HCT116 (cell line): ENCODE measurements at regions not wholly inside any gene's neighbourhood (a gene's known extent, or its start where the extent isn't known, plus 50 kb on each side); places are given as distances from the start of the nearest gene placed in this dataset.

Source experiments
- ATF3 ChIP-seq: IDR thresholded peaks from 2 replicates; pipeline ENCODE4 v1.6.1; 2012
- CBX3 ChIP-seq: IDR thresholded peaks from 2 replicates; pipeline ENCODE4 v1.6.1; 2012; ENCODE audit warnings: low read depth
- CEBPB ChIP-seq: IDR thresholded peaks from 2 replicates; pipeline ENCODE4 v1.6.1; 2012; ENCODE audit warnings: low read depth
- CTCF ChIP-seq, 3 experiments: fragments of 200-600 bp in 1 of 3; sonication (generic) in 1 of 3; IDR thresholded peaks in 2 of 3; conservative IDR thresholded peaks in 1 of 3; 2 replicates each; pipeline ENCODE4 v1.5.1; 2012 to 2017; ENCODE audit warnings: low read depth in 2 of 3, low read length in 2 of 3, antibody characterized with exemption in 1 of 3, borderline replicate concordance in 1 of 3, control low read depth in 1 of 3, mild to moderate bottlenecking in 1 of 3, mixed read lengths in 1 of 3, mixed run types in 1 of 3, moderate library complexity in 1 of 3; ENCODE audit not compliant: insufficient read depth in 1 of 3
- EZH2 ChIP-seq: fragments of 200-600 bp; sonication (generic); IDR thresholded peaks from 2 replicates; pipeline ENCODE4 v1.6.1; 2017; ENCODE audit warnings: antibody characterized with exemption, mixed run types
- JUND ChIP-seq: IDR thresholded peaks from 2 replicates; pipeline ENCODE4 v1.6.1; 2012
- MAX ChIP-seq: IDR thresholded peaks from 2 replicates; pipeline ENCODE4 v1.6.1; 2012
- POLR2A ChIP-seq: IDR thresholded peaks from 2 replicates; pipeline ENCODE4 v1.7.0; 2011; ENCODE audit warnings: borderline replicate concordance; ENCODE audit not compliant: insufficient read depth, insufficient read length; ENCODE audit errors: extremely low read depth
- POLR2AphosphoS5 ChIP-seq: IDR thresholded peaks from 2 replicates; pipeline ENCODE4 v1.6.1; 2011; ENCODE audit warnings: mild to moderate bottlenecking, low read depth, low read length, moderate library complexity
- RAD21 ChIP-seq: IDR thresholded peaks from 2 replicates; pipeline ENCODE4 v1.6.1; 2012; ENCODE audit warnings: low read depth, mild to moderate bottlenecking
- SP1 ChIP-seq: IDR thresholded peaks from 2 replicates; pipeline ENCODE4 v1.6.1; 2012; ENCODE audit warnings: low read depth
- TCF7L2 ChIP-seq: IDR thresholded peaks from 2 replicates; pipeline ENCODE4 v1.7.0; 2011; ENCODE audit warnings: borderline replicate concordance, inconsistent platforms; ENCODE audit not compliant: insufficient read depth, insufficient read length; ENCODE audit errors: extremely low read depth

GRCh38 chrX:1815456-1816175, 200.8 kb downstream of the ASMT start:
- no peak for TF ChIP-seq CTCF (IDR thresholded peaks at IDR 0.05 in 2 of 3, conservative IDR thresholded peaks at IDR 0.05 in 1 of 3; ENCODE audit: borderline replicate concordance in 1 of 3, insufficient read depth in 1 of 3, low read depth in 2 of 3, low read length in 2 of 3)
- no peak for TF ChIP-seq ATF3
- TF ChIP-seq MAX, result no peak
- TF ChIP-seq JUND, result no peak
- no peak for TF ChIP-seq POLR2A
- no peak for TF ChIP-seq POLR2AphosphoS5
- TF ChIP-seq SP1, result no peak
- no peak for TF ChIP-seq CBX3
- no peak for TF ChIP-seq CEBPB
- no peak for TF ChIP-seq EZH2
- TF ChIP-seq TCF7L2, result no peak
- TF ChIP-seq RAD21, result no peak
